ENCODE measurements at regions not wholly inside any gene's neighbourhood (a gene's known extent, or its start where the extent isn't known, plus 50 kb on each side); places are given as distances from the start of the nearest gene placed in this dataset.

DNA sequence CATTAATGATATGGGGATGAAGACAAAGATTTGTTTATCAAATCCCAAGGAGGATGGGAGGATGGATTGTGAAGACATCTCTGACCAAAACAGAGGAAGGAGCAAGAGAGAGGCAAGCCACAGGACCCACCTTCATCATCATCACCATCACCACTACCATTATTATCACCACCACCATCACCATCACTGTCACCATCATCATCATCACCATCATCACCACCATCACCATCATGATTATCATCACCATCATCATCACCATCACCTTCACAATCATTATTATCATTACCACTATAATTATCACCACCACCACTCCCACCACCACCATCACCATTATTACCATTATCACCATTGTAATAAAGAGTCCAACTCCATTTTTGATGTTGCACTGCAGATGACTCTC, 482.5 kb downstream of the PTPRU start:
- H3K27me3 ChIP-seq (ENCODE audit: control insufficient read depth in 1 of 2, insufficient read depth in 2 of 2, low read length in 2 of 2): peaks cover 0 to 13% of the 10 kb centered on the region in 2 donors
- H3K4me3 ChIP-seq (ENCODE audit: low read length in 2 of 2): no peak overlapping the region
- no peak overlapping the region for H3K9ac ChIP-seq (ENCODE audit: low read length in 2 of 2)
- H3K4me1 ChIP-seq (ENCODE audit: control insufficient read depth, insufficient read depth, low read length): no peaks in the 10 kb centered on the region
- H3K9me3 ChIP-seq (ENCODE audit: control insufficient read depth in 2 of 2, low read length in 2 of 2): peaks cover 8 to 13% of the 10 kb centered on the region in 2 donors
- H3K36me3 ChIP-seq (ENCODE audit: control insufficient read depth in 2 of 2, insufficient read depth in 2 of 2, low read length in 2 of 2): no peaks in the 10 kb centered on the region
- H3K27ac ChIP-seq (ENCODE audit: low read length): no peak overlapping the region

DNA sequence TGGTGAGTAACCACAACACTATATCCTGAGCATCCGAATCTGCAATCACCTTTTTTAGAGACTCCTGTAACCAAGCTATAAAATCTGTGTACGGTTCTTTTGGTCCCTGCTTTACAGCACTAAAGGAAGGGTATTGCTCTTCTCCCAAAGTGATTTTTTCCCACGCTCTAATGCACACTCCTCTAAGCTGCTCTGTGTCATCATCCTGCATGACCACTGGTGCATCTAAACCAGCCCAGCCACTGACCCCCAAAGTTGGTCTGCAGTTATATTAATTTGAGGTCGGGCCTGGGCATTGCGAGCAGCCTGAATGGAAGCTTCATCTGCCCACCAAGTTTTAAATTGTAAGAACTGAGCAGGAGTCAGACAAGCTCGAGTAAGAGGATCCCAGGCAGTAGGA, 480.0 kb downstream of the PTPRU start:
- H3K27ac ChIP-seq (ENCODE audit: low read length): no peak overlapping the region
- H3K27me3 ChIP-seq (ENCODE audit: control insufficient read depth in 1 of 2, insufficient read depth in 2 of 2, low read length in 2 of 2): peaks cover 4 to 7% of the 10 kb centered on the region in 2 donors
- no peak overlapping the region for H3K9ac ChIP-seq (ENCODE audit: low read length in 2 of 2)
- H3K9me3 ChIP-seq (ENCODE audit: control insufficient read depth in 2 of 2, low read length in 2 of 2): peaks cover 0 to 2% of the 10 kb centered on the region in 2 donors
- H3K36me3 ChIP-seq (ENCODE audit: control insufficient read depth in 2 of 2, insufficient read depth in 2 of 2, low read length in 2 of 2): no peaks in the 10 kb centered on the region
- no peak overlapping the region for H3K4me3 ChIP-seq (ENCODE audit: low read length in 2 of 2)
- no peaks in the 10 kb centered on the region for H3K4me1 ChIP-seq (ENCODE audit: control insufficient read depth, insufficient read depth, low read length)

DNA sequence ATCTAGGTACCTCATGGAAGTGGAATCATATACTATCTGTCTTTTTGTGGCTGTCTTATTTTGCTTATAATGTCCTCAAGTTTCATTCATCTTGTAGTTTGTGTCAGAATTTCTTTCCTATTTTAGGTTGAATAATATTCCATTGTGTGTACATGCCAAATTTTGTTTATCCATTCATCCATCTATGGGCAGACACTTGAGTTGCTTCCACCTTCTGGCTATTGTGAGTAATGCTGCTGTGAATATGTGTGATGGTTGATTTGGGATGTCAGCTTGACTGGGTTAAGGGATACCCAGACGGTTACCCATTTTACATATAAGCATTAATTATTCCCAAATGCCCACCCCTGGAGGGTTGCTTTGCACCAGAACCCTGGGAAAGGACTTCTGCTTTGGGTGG, 477.5 kb downstream of the PTPRU start:
- H3K4me1 ChIP-seq (ENCODE audit: control insufficient read depth, insufficient read depth, low read length): peaks cover 5% of the 10 kb centered on the region
- H3K27ac ChIP-seq (ENCODE audit: low read length): no peak overlapping the region
- H3K4me3 ChIP-seq (ENCODE audit: low read length in 2 of 2): no peak overlapping the region
- no peaks in the 10 kb centered on the region for H3K36me3 ChIP-seq (ENCODE audit: control insufficient read depth in 2 of 2, insufficient read depth in 2 of 2, low read length in 2 of 2)
- no peaks in the 10 kb centered on the region for H3K9me3 ChIP-seq (ENCODE audit: control insufficient read depth in 2 of 2, low read length in 2 of 2)
- peaks cover 4 to 5% of the 10 kb centered on the region in 2 donors for H3K27me3 ChIP-seq (ENCODE audit: control insufficient read depth in 1 of 2, insufficient read depth in 2 of 2, low read length in 2 of 2)
- no peak overlapping the region for H3K9ac ChIP-seq (ENCODE audit: low read length in 2 of 2)

DNA sequence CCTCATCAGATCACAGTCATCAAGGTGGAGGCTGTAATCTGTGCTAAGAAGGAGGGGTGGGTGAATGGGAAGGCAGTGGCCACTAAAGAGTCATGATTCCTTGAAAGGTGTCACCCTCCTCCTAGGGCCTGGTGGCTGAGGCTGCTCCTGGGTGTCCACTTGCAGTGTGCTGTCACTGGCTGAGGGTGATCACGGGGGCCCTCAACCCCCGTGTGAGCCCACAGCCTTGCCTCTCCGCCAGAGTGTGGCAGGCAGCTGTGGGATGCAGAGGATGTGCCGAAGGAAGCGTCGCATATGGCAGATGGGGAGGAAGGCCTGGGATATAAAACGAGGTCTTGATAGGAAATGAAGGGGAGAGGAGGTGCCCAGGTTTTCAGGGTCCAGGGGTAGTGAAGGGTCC, 476.5 kb downstream of the PTPRU start:
- Histone ChIP-seq H3K9me3 (ENCODE audit: control insufficient read depth in 2 of 2, low read length in 2 of 2) (no peaks in the 10 kb centered on the region), H3K9ac (ENCODE audit: low read length in 2 of 2) (no peak overlapping the region), H3K36me3 (ENCODE audit: control insufficient read depth in 2 of 2, insufficient read depth in 2 of 2, low read length in 2 of 2) (no peaks in the 10 kb centered on the region), H3K4me1 (ENCODE audit: control insufficient read depth, insufficient read depth, low read length) (peaks cover 6% of the 10 kb centered on the region), H3K4me3 (ENCODE audit: low read length in 2 of 2) (no peak overlapping the region), H3K27me3 (ENCODE audit: control insufficient read depth in 1 of 2, insufficient read depth in 2 of 2, low read length in 2 of 2) (peaks cover 4 to 8% of the 10 kb centered on the region in 2 donors), H3K27ac (ENCODE audit: low read length) (no peak overlapping the region)

DNA sequence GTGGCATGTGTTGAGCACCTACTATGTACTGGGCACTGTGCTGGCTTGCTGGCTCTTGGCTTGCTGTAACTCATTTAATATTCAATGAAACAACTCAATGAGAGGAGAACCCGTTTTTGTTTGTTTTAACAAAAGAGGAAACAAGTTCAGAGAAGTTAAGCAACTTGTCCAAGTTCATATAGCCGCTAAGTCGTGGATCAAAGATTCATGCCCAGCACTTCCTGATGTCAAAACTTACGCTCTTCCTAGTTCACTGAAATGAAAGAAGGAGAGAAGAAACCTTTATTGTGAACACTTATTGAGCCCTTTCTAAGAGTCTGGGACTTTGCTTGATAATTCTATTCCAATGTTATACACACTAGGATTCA, 475.9 kb downstream of the PTPRU start:
- peaks cover 4 to 9% of the 10 kb centered on the region in 2 donors for H3K27me3 ChIP-seq (ENCODE audit: control insufficient read depth in 1 of 2, insufficient read depth in 2 of 2, low read length in 2 of 2)
- H3K27ac ChIP-seq (ENCODE audit: low read length): no peak overlapping the region
- H3K9ac ChIP-seq (ENCODE audit: low read length in 2 of 2): no peak overlapping the region
- H3K4me1 ChIP-seq (ENCODE audit: control insufficient read depth, insufficient read depth, low read length): peaks cover 6% of the 10 kb centered on the region
- no peaks in the 10 kb centered on the region for H3K36me3 ChIP-seq (ENCODE audit: control insufficient read depth in 2 of 2, insufficient read depth in 2 of 2, low read length in 2 of 2)
- no peak overlapping the region for H3K4me3 ChIP-seq (ENCODE audit: low read length in 2 of 2)
- H3K9me3 ChIP-seq (ENCODE audit: control insufficient read depth in 2 of 2, low read length in 2 of 2): no peaks in the 10 kb centered on the region

DNA sequence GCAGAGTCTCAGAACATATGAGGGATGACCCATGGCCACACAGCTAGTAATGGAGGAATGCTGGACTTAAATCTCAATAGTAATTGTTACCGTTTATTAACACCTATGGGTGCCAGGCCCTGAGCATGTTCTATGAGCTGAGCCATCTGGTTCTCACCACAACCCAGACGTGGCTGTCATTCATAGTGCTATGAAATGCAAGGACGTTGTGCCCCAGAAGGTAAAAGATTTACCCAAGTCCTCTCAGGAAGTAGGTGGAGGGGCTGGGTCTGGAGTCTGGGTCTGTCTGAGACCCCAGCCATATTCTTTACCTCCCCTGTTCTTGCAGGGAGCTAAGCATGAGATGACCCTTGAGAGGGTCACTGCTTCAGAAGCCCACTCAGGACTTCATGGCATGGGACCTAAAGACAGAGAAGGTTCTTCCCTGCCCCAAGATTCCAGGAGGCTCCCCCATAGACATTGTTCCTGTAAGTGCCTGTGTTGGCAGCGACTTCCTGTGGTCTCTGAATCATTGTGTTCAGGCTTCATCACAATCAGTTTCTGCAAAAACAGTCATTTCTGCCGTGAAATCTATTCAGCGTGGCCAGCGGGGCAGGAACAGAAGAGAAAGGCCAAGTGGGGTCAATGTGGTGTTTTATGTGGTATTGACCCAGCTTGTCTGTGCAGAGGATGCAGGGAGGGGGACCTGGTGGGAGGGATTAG, 475.4 kb downstream of the PTPRU start:
- Histone ChIP-seq H3K36me3 (ENCODE audit: control insufficient read depth in 2 of 2, insufficient read depth in 2 of 2, low read length in 2 of 2) (no peaks in the 10 kb centered on the region), H3K27me3 (ENCODE audit: control insufficient read depth in 1 of 2, insufficient read depth in 2 of 2, low read length in 2 of 2) (peaks cover 7 to 9% of the 10 kb centered on the region in 2 donors), H3K27ac (ENCODE audit: low read length) (no peak overlapping the region)

DNA sequence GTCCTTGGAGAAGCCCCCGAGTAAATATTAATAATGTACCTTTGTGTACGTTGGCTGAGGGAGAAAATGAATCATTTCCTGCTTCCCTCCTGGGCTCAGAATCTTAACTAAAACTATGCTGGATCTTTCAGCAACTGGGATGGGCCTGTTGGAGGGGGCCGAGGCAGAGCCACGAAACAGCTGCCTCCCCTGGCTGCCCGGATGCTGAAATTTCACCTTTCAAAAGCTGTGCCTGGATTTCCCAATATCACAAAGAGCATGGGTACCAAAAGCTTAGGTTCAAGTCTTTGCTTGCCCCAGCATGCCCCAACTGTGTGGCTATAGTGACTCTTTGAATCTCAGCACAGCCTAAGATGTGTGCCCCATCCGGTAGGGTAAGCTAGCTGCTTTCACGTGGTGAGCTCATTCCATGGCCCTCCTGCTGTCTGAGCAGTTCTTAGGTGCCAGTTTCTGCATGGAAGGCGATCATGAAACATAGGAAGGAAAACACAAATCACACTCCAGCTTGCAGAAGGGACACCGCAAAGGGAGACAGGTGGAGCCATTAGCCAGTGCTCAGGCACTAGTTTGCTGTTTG, 473.5 kb downstream of the PTPRU start:
- peaks cover 17 to 21% of the 10 kb centered on the region in 2 donors for H3K27me3 ChIP-seq (ENCODE audit: control insufficient read depth in 1 of 2, insufficient read depth in 2 of 2, low read length in 2 of 2)
- H3K36me3 ChIP-seq (ENCODE audit: control insufficient read depth in 2 of 2, insufficient read depth in 2 of 2, low read length in 2 of 2): no peaks in the 10 kb centered on the region
- H3K27ac ChIP-seq (ENCODE audit: low read length): no peak overlapping the region

More for the DNA sequence above, 475.4 kb downstream of the PTPRU start:
- peaks cover 6% of the 10 kb centered on the region for H3K4me1 ChIP-seq (ENCODE audit: control insufficient read depth, insufficient read depth, low read length)
- no peak overlapping the region for H3K4me3 ChIP-seq (ENCODE audit: low read length in 2 of 2)
- H3K9me3 ChIP-seq (ENCODE audit: control insufficient read depth in 2 of 2, low read length in 2 of 2): no peaks in the 10 kb centered on the region
- no peak overlapping the region for H3K9ac ChIP-seq (ENCODE audit: low read length in 2 of 2)

DNA sequence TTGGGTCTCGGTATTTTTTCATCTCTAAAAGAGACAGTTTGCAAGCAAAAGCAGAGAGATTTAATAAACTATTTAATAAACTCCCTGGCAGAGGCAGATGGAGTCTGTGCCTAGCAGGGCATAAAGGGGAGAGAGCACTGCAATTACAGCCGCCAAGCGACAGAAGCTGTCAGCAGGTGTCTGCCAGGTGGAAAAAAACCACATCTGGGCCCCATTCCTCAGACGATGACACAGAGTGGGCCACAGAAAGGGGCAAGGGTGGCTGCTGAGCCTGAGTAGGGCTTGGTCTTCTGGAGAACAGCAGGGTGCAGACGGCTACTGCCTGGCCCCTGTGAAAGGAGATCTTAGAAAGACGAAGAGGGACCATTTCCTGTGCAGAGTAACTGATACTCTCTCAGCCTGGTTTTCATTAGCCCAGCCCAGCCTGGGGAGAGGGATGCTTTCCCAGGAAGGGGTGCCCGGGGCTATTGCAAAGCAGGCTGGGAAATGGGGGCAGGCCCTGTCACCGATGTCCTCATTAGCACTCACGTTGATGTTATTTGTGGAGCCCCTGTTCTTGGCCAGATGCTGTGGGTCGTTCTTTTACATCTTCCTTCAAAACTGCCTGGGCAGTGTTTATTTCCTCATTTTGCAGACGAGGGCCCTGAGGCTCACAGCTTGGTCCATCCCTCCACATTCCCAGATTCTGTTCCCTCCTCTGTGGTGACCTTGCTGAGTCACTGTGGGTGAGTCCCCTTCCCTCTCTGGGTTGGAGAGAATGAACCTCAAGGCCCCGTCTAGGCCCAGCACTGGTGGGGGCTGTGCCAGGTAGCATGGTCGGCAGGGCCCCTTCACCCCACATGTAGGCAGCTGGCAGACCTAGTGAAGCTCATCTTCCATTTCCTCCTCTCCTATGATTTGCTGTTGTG, 472.7 kb downstream of the PTPRU start:
- Histone ChIP-seq H3K27ac (ENCODE audit: low read length) (no peak overlapping the region), H3K9ac (ENCODE audit: low read length in 2 of 2) (no peak overlapping the region), H3K4me3 (ENCODE audit: low read length in 2 of 2) (no peak overlapping the region), H3K9me3 (ENCODE audit: control insufficient read depth in 2 of 2, low read length in 2 of 2) (no peaks in the 10 kb centered on the region), H3K36me3 (ENCODE audit: control insufficient read depth in 2 of 2, insufficient read depth in 2 of 2, low read length in 2 of 2) (no peaks in the 10 kb centered on the region), H3K4me1 (ENCODE audit: control insufficient read depth, insufficient read depth, low read length) (peaks cover 6% of the 10 kb centered on the region), H3K27me3 (ENCODE audit: control insufficient read depth in 1 of 2, insufficient read depth in 2 of 2, low read length in 2 of 2) (peaks cover 17 to 21% of the 10 kb centered on the region in 2 donors)

More for the DNA sequence above, 473.5 kb downstream of the PTPRU start:
- H3K4me3 ChIP-seq (ENCODE audit: low read length in 2 of 2): no peak overlapping the region
- peaks cover 6% of the 10 kb centered on the region for H3K4me1 ChIP-seq (ENCODE audit: control insufficient read depth, insufficient read depth, low read length)
- no peaks in the 10 kb centered on the region for H3K9me3 ChIP-seq (ENCODE audit: control insufficient read depth in 2 of 2, low read length in 2 of 2)
- H3K9ac ChIP-seq (ENCODE audit: low read length in 2 of 2): no peak overlapping the region

DNA sequence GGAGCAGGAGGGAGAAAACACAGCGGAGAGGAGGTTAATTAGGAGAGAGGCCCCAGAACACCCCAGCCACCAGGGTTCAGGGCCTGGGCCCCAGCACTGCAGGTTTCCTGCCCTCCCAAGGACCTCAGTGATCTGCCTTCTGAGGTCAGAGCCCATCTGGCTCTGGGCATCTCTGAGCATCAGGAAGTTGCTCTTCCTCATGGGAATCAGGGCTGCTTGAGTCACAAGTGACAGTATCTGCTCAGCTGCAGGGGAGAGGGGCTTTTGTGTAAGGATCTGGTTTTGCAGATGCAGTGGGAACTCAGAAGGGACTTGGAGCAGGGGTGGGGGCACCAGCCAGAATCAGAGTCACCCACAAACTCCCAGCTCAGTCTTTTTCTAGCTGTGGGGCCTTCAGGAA, 472.1 kb downstream of the PTPRU start:
- Histone ChIP-seq H3K9me3 (ENCODE audit: control insufficient read depth in 2 of 2, low read length in 2 of 2) (no peaks in the 10 kb centered on the region), H3K36me3 (ENCODE audit: control insufficient read depth in 2 of 2, insufficient read depth in 2 of 2, low read length in 2 of 2) (no peaks in the 10 kb centered on the region), H3K27ac (ENCODE audit: low read length) (no peak overlapping the region), H3K4me3 (ENCODE audit: low read length in 2 of 2) (no peak overlapping the region), H3K4me1 (ENCODE audit: control insufficient read depth, insufficient read depth, low read length) (peaks cover 6% of the 10 kb centered on the region), H3K9ac (ENCODE audit: low read length in 2 of 2) (no peak overlapping the region), H3K27me3 (ENCODE audit: control insufficient read depth in 1 of 2, insufficient read depth in 2 of 2, low read length in 2 of 2) (peaks cover 17 to 21% of the 10 kb centered on the region in 2 donors)

DNA sequence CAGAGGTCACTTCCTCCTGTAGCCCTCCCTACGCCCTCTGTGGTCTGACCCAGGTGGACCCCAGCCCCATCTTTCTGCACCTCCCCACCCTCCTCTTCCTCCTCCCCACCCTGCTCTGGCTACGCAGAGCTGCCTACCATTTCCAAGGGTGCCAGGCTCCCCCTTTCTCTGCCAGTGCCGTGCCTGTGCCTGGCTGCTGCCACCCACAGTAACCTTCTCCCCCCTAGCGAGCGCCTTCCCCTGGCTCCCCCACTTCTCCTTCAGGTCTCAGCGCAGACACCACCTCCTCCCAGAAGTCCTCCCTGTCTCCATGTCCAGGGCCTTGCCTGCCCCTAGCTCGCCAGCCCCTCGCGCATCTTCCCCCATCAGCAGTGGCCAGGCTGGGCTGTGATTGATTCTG, 471.5 kb downstream of the PTPRU start:
- Histone ChIP-seq H3K27ac (ENCODE audit: low read length) (no peak overlapping the region), H3K27me3 (ENCODE audit: control insufficient read depth in 1 of 2, insufficient read depth in 2 of 2, low read length in 2 of 2) (peaks cover 17 to 21% of the 10 kb centered on the region in 2 donors), H3K9me3 (ENCODE audit: control insufficient read depth in 2 of 2, low read length in 2 of 2) (no peaks in the 10 kb centered on the region)

More for the DNA sequence above, 471.5 kb downstream of the PTPRU start:
- no peak overlapping the region for H3K4me3 ChIP-seq (ENCODE audit: low read length in 2 of 2)
- H3K4me1 ChIP-seq (ENCODE audit: control insufficient read depth, insufficient read depth, low read length): peaks cover 6% of the 10 kb centered on the region
- no peak overlapping the region for H3K9ac ChIP-seq (ENCODE audit: low read length in 2 of 2)
- H3K36me3 ChIP-seq (ENCODE audit: control insufficient read depth in 2 of 2, insufficient read depth in 2 of 2, low read length in 2 of 2): no peaks in the 10 kb centered on the region
